SK-N-SH (cell line): ENCODE measurements at regions not wholly inside any gene's neighbourhood (a gene's known extent, or its start where the extent isn't known, plus 50 kb on each side); places are given as distances from the start of the nearest gene placed in this dataset.
A peak's percentile ranks its signal among the peaks of the same experiment; 100 is the strongest.

Source experiments
- JUND ChIP-seq: IDR thresholded peaks from 2 replicates; pipeline ENCODE4 v1.4.0; 2012
- NRF1 ChIP-seq: IDR thresholded peaks from 2 replicates; pipeline ENCODE4 v1.6.1; 2012; ENCODE audit warnings: low read depth, mild to moderate bottlenecking, low read length
- POLR2AphosphoS5 ChIP-seq: IDR thresholded peaks from 2 replicates; pipeline ENCODE4 v1.6.1; 2012; ENCODE audit warnings: low read depth, low read length
- RCOR1 ChIP-seq: fragments of 150-350 bp; IDR thresholded peaks from 2 replicates; pipeline ENCODE4 v1.6.1; 2017; ENCODE audit warnings: antibody characterized with exemption, low read length
- RFX5 ChIP-seq: IDR thresholded peaks from 2 replicates; pipeline ENCODE4 v1.6.1; 2012; ENCODE audit warnings: mild to moderate bottlenecking, improper control_type of control experiment, low read length
- RXRA ChIP-seq: IDR thresholded peaks from 2 replicates; pipeline ENCODE4 v1.4.0; 2012; ENCODE audit warnings: low read depth, mild to moderate bottlenecking, borderline replicate concordance
- SMC3 ChIP-seq: IDR thresholded peaks from 2 replicates; pipeline ENCODE4 v1.6.1; 2012; ENCODE audit warnings: low read depth, low read length, improper control_type of control experiment
- TAF1 ChIP-seq: IDR thresholded peaks from 2 replicates; pipeline ENCODE4 v1.6.1; 2012; ENCODE audit warnings: low read depth, mild to moderate bottlenecking, low read length, moderate library complexity, borderline replicate concordance
- TF ChIP-seq, protein P1 (sequence below): fragments of 200-600 bp; sonication (generic); IDR thresholded peaks from 2 replicates; pipeline ENCODE4 v1.6.1; 2017; ENCODE audit warnings: antibody characterized with exemption, mild to moderate bottlenecking, moderate library complexity
- TF ChIP-seq, protein P2 (sequence below): fragments of 150-350 bp; IDR thresholded peaks from 2 replicates; pipeline ENCODE4 v1.6.1; 2016; ENCODE audit warnings: mild to moderate bottlenecking, low read depth, low read length

DNA sequence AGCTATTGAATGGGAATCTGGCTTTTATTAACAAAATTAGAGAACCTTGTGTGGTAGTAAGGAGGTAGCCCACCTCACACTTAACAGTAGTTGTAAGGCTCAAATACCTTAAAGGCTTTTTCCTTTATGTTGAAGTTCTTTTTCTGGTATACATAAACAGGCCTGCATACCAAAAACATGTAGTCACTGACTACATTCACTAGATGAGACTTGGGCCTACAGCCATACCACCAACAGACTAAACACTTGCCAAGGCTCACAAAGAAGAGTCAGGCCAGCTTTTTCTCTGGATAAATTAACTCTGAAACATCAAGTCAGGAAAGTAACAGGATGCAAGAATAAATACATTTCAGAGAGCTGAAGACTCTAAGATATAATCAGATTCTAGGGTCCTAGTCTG, 78.6 kb upstream of the MPDZ start:
- TF ChIP-seq RXRA: peak; percentile 27; the same call in 1 of the 2 replicates
- no peak; the same call in 1 of the 2 replicates for TF ChIP-seq TAF1
- TF ChIP-seq, protein P1, sequence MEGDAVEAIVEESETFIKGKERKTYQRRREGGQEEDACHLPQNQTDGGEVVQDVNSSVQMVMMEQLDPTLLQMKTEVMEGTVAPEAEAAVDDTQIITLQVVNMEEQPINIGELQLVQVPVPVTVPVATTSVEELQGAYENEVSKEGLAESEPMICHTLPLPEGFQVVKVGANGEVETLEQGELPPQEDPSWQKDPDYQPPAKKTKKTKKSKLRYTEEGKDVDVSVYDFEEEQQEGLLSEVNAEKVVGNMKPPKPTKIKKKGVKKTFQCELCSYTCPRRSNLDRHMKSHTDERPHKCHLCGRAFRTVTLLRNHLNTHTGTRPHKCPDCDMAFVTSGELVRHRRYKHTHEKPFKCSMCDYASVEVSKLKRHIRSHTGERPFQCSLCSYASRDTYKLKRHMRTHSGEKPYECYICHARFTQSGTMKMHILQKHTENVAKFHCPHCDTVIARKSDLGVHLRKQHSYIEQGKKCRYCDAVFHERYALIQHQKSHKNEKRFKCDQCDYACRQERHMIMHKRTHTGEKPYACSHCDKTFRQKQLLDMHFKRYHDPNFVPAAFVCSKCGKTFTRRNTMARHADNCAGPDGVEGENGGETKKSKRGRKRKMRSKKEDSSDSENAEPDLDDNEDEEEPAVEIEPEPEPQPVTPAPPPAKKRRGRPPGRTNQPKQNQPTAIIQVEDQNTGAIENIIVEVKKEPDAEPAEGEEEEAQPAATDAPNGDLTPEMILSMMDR: no peak
- no peak for TF ChIP-seq POLR2AphosphoS5
- TF ChIP-seq NRF1: no peak
- TF ChIP-seq SMC3: no peak
- no peak for TF ChIP-seq RFX5
- no peak for TF ChIP-seq RCOR1
- TF ChIP-seq, protein P2, sequence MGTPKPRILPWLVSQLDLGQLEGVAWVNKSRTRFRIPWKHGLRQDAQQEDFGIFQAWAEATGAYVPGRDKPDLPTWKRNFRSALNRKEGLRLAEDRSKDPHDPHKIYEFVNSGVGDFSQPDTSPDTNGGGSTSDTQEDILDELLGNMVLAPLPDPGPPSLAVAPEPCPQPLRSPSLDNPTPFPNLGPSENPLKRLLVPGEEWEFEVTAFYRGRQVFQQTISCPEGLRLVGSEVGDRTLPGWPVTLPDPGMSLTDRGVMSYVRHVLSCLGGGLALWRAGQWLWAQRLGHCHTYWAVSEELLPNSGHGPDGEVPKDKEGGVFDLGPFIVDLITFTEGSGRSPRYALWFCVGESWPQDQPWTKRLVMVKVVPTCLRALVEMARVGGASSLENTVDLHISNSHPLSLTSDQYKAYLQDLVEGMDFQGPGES: no peak
- TF ChIP-seq JUND: peak; percentile 91
